Fibroblast of pulmonary artery (primary cell): ENCODE measurements at regions not wholly inside any gene's neighbourhood (a gene's known extent, or its start where the extent isn't known, plus 50 kb on each side); places are given as distances from the start of the nearest gene placed in this dataset.
A peak's percentile ranks its signal among the peaks of the same experiment; 100 is the strongest.

ENCODE experiments used
- DNase-seq: peaks from one replicate; pipeline ENCODE4 v3.0.0-alpha.2; 2010; ENCODE audit warnings: low read depth
- H3K4me3 ChIP-seq: replicated peaks from 2 replicates; pipeline ENCODE4 v1.5.1; 2011; ENCODE audit warnings: low read depth, mild to moderate bottlenecking, control low read depth, low read length, moderate library complexity
- TF ChIP-seq, protein P1 (sequence below): IDR thresholded peaks from 2 replicates; pipeline ENCODE4 v1.5.1; 2011; ENCODE audit warnings: mild to moderate bottlenecking, control low read depth, low read length, inconsistent platforms; ENCODE audit errors: missing control alignments

DNA sequence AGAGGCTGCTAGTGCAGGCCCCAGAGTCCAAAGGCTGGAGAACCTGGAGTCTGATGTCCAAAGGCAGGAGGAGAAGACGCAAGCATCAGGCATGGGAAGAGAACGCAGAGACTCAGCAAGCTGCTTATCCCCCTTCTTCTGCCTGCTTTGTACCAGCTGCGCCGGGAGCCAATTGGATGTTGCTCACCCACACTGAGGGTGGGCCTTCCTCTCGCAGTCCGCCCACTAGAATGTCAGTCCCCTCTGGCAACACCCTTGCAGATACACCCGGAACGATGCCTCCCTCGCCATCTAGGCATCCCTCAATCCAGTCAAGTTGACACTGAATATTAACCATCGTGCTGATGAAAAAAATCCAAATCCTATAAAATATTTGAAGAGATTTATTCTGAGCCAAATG lies 141.6 kb downstream of the TWIST2 start:
- TF ChIP-seq, protein P1, sequence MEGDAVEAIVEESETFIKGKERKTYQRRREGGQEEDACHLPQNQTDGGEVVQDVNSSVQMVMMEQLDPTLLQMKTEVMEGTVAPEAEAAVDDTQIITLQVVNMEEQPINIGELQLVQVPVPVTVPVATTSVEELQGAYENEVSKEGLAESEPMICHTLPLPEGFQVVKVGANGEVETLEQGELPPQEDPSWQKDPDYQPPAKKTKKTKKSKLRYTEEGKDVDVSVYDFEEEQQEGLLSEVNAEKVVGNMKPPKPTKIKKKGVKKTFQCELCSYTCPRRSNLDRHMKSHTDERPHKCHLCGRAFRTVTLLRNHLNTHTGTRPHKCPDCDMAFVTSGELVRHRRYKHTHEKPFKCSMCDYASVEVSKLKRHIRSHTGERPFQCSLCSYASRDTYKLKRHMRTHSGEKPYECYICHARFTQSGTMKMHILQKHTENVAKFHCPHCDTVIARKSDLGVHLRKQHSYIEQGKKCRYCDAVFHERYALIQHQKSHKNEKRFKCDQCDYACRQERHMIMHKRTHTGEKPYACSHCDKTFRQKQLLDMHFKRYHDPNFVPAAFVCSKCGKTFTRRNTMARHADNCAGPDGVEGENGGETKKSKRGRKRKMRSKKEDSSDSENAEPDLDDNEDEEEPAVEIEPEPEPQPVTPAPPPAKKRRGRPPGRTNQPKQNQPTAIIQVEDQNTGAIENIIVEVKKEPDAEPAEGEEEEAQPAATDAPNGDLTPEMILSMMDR, result no peak
- H3K4me3 ChIP-seq, result no peak overlapping the region
- DNase-seq, result no peak

DNA sequence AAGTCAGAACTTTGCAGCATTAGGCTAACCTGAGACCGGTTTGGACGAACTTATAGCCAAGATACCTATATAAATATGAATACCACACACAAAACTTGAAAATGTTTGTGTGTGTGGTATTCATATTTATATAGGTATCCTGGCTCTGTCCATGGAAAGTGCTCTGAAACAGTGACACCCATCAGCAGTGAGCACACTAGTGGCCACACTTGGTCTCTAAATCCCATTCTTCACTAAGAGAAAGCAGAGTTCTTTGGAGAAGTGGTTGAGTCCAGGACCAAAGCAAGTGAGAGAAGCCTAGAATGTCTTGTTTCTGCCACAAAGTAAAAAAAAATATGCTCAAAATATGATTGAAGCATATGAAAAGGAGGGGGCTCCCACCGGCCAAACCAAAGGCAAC lies 146.5 kb downstream of the TWIST2 start:
- no peak overlapping the region for H3K4me3 ChIP-seq
- DNase-seq, result no peak
- TF ChIP-seq, protein P1, result no peak

DNA sequence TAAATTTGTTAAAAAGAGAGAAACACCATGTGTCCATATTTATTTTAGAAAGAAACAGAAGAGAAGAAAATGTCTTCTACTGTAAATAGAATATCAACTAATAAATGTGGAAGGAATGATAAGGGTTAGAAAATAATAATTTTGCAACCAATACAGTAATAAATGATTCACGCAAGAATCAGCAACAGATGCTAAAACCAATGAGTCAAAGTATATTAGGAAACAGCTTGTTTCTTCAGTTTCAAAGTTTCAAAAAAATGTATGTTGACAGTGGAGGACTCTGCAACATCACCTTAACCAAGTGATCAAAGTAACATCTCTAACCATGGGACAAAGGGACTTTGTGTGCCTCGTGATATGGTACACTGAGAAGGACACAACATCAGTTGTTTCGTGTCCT lies 147.0 kb downstream of the TWIST2 start:
- no peak overlapping the region for H3K4me3 ChIP-seq
- TF ChIP-seq, protein P1, result no peak
- no peak for DNase-seq

DNA sequence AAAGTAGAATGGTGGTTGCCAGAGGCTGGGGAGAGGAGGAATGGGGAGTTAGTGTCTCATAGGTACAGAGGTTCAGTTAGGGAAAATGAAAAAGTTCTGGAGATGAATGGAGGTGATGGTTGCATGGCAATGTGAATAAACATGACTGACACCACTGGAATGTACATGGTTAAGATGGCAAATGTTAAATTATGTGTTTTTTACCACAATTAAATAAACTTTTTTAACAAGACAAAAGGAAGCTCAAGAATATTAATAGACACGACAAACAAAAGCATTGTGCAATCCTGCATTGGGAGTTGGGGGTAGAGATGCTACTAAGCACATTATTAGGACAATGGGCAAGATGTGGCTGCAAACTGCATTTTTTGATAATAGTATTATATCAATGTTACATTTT lies 147.7 kb downstream of the TWIST2 start:
- TF ChIP-seq, protein P1, result no peak
- no peak overlapping the region for H3K4me3 ChIP-seq
- peak; percentile 5 for DNase-seq

DNA sequence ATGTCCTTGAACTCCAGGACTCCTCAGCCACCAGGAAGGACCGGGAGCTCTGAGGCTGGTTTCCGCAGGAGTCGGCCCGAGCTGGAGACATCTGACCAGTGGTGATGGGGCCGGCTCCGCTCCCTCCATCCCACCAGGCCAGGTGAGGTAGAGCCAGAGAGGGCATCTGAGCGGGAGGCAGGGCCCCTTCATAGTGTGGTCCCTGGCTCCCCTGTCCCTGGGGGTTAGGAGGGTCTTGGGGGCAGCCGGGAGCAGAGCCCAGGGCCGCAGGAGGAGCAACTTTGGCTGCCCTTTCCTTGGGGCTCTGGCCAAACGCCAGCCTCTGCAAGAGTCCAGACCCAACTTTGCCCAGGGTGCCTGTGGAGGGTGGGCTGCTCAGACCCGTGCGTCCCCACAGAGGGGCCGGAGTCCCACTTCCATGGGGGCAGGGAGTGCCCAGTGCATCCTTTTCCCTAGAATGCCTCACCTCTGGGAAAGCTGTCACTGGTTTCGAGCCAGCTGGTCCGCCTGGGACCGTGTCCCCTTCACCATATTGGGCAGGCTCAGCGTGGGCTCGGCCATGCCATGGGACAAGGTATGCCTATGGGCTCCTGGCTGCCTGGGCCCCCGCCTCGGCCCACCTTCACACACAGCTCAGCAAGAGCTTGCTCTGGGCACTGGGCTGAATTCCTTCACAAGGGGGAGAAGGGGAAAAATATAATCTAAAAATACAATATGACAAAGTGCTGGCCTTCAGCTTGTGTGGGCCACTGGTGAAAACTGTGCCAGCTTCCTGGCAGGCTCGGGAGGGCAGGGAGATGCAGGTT lies 148.6 kb downstream of the TWIST2 start:
- DNase-seq, result no peak
- TF ChIP-seq, protein P1, result no peak
- no peak overlapping the region for H3K4me3 ChIP-seq

DNA sequence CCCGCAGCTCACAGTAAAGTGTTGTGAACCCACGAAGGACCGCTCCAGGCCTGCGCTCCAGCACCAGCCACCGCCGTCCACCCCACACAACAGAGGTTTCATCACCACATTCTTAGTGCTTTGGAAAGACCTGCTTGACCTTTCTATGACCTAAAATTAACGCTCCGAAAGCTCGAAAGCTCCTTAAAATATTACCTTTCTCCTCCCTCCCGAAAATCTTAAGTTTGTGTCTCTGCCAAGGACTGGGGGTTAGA lies 149.2 kb downstream of the TWIST2 start:
- no peak for DNase-seq
- H3K4me3 ChIP-seq, result no peak overlapping the region
- TF ChIP-seq, protein P1, result no peak

DNA sequence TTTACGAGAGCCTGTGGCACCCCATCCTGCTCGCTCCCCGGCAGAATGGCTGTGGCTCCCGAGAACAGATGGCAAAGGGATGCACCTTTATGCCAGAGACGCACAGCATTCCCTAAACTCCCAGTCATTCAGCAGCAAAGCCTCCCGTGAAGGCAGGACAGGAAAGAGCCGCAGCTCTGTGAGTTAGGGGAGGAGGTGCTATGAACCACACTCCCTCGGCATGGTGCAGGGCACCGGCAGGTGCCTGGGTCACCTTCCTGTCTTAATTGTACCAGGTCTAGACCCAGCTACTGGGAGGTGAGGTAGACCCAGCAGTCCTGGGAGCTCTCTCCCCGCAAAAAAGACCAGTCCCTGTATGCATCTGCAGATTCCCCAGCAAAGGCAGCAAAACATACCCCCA lies 149.8 kb downstream of the TWIST2 start:
- no peak overlapping the region for H3K4me3 ChIP-seq
- TF ChIP-seq, protein P1, result no peak
- no peak for DNase-seq
